ENCODE measurements at regions not wholly inside any gene's neighbourhood (a gene's known extent, or its start where the extent isn't known, plus 50 kb on each side); places are given as distances from the start of the nearest gene placed in this dataset.

DNA sequence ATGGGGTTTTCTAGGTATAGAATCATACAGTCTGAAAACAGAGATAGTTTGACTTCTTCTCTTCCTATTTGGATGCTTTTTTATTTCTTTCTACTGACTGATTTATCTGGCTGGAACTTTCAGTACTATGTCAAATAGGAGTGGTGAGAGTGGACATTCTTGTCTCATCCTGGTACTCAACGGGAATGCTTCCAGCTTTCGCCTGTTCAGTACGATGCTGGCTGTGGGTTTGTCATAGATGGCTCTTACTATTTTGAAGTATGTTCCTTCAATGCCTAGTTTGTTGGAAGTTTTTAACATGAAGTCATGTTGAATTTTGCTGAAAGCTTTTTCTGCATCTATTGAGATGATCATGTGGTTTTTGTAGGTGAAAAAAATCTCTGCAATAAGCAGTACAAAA is 730.4 kb downstream of the PLCL1 start:
- no peaks in the 10 kb centered on the region for H3K79me2 ChIP-seq (ENCODE audit: control insufficient read depth, insufficient read depth, low read length)
- TF ChIP-seq JUN (IDR thresholded peaks at IDR 0.05; ENCODE audit: borderline replicate concordance, insufficient read depth, insufficient read length, low read depth) = no peak
- no peak for TF ChIP-seq EZH2 (IDR thresholded peaks at IDR 0.05; ENCODE audit: borderline replicate concordance, low read depth, low read length, severe bottlenecking)
- TF ChIP-seq POLR2A (IDR thresholded peaks at IDR 0.05; ENCODE audit: low read depth, low read length) = no peak
- TF ChIP-seq FOS (IDR thresholded peaks at IDR 0.05; ENCODE audit: borderline replicate concordance, insufficient read depth, low read length) = no peak
- TF ChIP-seq, protein P1, sequence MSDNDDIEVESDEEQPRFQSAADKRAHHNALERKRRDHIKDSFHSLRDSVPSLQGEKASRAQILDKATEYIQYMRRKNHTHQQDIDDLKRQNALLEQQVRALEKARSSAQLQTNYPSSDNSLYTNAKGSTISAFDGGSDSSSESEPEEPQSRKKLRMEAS (IDR thresholded peaks at IDR 0.05; ENCODE audit: insufficient read depth, insufficient read length) = no peak
- TF ChIP-seq MYC (IDR thresholded peaks at IDR 0.05; ENCODE audit: low read depth, low read length) = no peak
- TF ChIP-seq POLR2AphosphoS5 (IDR thresholded peaks at IDR 0.05; ENCODE audit: insufficient read depth, low read depth, low read length) = no peak
- no peak for TF ChIP-seq GATA2 (IDR thresholded peaks at IDR 0.05; ENCODE audit: insufficient read depth, insufficient read length, low read depth, low read length)
- TF ChIP-seq, protein P2, sequence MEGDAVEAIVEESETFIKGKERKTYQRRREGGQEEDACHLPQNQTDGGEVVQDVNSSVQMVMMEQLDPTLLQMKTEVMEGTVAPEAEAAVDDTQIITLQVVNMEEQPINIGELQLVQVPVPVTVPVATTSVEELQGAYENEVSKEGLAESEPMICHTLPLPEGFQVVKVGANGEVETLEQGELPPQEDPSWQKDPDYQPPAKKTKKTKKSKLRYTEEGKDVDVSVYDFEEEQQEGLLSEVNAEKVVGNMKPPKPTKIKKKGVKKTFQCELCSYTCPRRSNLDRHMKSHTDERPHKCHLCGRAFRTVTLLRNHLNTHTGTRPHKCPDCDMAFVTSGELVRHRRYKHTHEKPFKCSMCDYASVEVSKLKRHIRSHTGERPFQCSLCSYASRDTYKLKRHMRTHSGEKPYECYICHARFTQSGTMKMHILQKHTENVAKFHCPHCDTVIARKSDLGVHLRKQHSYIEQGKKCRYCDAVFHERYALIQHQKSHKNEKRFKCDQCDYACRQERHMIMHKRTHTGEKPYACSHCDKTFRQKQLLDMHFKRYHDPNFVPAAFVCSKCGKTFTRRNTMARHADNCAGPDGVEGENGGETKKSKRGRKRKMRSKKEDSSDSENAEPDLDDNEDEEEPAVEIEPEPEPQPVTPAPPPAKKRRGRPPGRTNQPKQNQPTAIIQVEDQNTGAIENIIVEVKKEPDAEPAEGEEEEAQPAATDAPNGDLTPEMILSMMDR (IDR thresholded peaks at IDR 0.05; ENCODE audit: extremely low read depth in 1 of 2, insufficient read depth in 1 of 2, low read depth in 1 of 2, low read length in 2 of 2) = no peak
- dilution Hi-C loops (cut with MboI; ENCODE audit: extremely low pct_ligation_motif_present, low sequenced_read_pairs) = no loop called here
- no peak overlapping the region for H3K4me3 ChIP-seq (replicated peaks in 1 of 3; ENCODE audit: insufficient read depth in 1 of 3, low read depth in 1 of 3, low read length in 3 of 3)
- no peak for DNase-seq (ENCODE audit: low read depth, low spot score)
- no peak overlapping the region for H3K27ac ChIP-seq (ENCODE audit: insufficient read depth, low read depth, low read length)
- H3K4me2 ChIP-seq (ENCODE audit: insufficient read depth, low read length) = no peak overlapping the region
- BruUV-seq (replicated peaks) = no TSS peak
- no peaks in the 10 kb centered on the region for H3K27me3 ChIP-seq (ENCODE audit: control insufficient read depth in 2 of 2, insufficient read depth in 2 of 2, low read length in 2 of 2)
- intact Hi-C loops (cut with micrococcal nuclease) = no loop called here
- H2AFZ ChIP-seq (ENCODE audit: low read depth, low read length) = no peak overlapping the region
- no peak overlapping the region for H3K9ac ChIP-seq (replicated peaks; ENCODE audit: extremely low read depth, insufficient read depth, low read length)
- ChIA-PET POLR2A (no interaction called here), CTCF (no interaction called here)
- no peaks in the 10 kb centered on the region for H3K36me3 ChIP-seq (ENCODE audit: control insufficient read depth in 2 of 2, extremely low read depth in 1 of 2, insufficient read depth in 2 of 2, low read length in 2 of 2)
- no peak for FAIRE-seq
- H3K9me3 ChIP-seq (replicated peaks; ENCODE audit: control insufficient read depth, insufficient read depth, low read length) = no peaks in the 10 kb centered on the region
- H3K4me1 ChIP-seq (ENCODE audit: control insufficient read depth, extremely low read depth, insufficient read depth, low read length) = no peaks in the 10 kb centered on the region
- H4K20me1 ChIP-seq (replicated peaks; ENCODE audit: control insufficient read depth, extremely low read depth, insufficient read depth, low read length) = no peaks in the 10 kb centered on the region
- no peaks in the 10 kb centered on the region for H3K9me1 ChIP-seq (replicated peaks; ENCODE audit: control insufficient read depth, extremely low read depth, insufficient read depth, low read length)
